ENCODE measurements at regions not wholly inside any gene's neighbourhood (a gene's known extent, or its start where the extent isn't known, plus 50 kb on each side); places are given as distances from the start of the nearest gene placed in this dataset.

DNA sequence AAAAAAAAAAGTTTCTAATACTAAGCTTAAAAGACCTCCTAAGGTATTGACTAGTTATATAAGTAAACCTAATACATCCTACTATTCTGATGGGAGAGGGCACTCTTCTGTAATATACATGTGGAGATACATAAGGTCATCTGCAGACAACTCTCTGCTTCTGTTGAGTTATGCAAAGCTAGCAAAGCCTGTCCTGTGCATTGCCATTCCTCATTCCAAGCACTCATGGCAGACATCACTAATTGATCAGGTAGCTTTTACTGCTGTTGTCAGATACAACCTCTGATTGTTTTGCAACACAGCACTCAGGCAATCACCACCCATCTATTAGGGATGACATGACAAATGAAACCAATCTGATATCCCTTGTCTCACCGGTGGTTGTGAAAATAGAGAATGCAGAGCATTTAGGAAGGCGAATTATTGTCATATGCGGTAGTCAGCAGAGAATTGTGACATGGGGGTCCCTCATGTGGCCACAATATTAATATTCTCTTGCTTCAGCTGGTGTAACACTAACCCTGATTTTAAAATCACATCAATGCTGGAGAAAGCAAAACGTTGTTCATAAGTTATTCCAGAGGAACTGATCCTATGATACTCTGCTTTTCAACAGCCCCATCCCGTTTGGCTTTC lies 416.5 kb upstream of the GYPC start:
- no peak overlapping the region for H3K4me3 ChIP-seq
- in situ Hi-C loops (cut with MboI; ENCODE audit: low sequenced_read_pairs in 4 of 4): loop anchor here in 1 of 4 donors (25.0 kb wide), 1 partner anchor 548 kb away; no protein-coding TSS in a partner anchor
- no peak for DNase-seq
- no peak overlapping the region for H3K27ac ChIP-seq
- no peaks in the 10 kb centered on the region for H3K36me3 ChIP-seq
- no peaks in the 10 kb centered on the region for H3K4me1 ChIP-seq
- TF ChIP-seq CTCF (IDR thresholded peaks at IDR 0.05 in 4 of 5, conservative IDR thresholded peaks at IDR 0.05 in 1 of 5) (no peak), POLR2A (IDR thresholded peaks at IDR 0.05) (no peak)
- intact Hi-C loops (cut with DNase I; ENCODE audit: low total_unique reads): no loop called here
- ATAC-seq: no peak
- H3K27me3 ChIP-seq: no peaks in the 10 kb centered on the region
- no peaks in the 10 kb centered on the region for H3K9me3 ChIP-seq

DNA sequence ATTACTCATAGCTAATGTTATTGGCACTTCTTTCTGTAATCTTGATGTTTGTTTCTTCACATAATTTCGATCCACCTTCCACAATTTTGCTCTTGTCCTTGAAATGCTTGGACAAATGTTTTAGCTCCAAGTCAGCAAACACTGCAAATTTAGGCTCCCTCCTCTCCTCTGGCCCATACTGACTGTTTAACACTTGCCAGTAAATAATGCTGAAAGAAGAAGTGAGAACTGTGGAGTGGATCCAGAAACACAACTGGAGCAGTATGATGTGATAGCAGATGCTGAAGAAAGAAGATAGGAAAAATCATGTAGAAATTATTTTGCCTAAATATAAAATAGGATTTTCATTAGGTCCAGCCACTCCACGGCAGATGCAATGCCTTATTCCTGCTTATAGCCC lies 415.0 kb upstream of the GYPC start:
- DNase-seq: no peak

DNA sequence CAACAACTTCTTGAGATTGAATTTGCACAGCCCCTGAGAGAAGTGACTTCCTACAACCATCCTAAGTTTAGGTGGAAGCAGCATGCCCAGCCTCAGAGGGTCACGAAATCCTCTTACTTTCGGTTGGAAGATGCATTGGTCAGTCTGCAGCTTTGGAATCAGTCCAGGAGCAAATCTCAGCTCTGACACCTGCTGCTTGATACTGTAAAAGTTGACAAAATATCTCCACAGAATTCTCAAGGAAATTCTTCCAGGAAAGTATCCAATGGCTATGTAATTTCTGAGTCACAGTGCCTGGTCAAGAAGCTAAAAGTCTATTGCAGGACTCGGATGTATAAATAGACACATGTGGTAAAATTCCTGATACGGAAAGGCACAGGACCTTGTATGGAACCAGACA lies 414.5 kb upstream of the GYPC start:
- in situ Hi-C loops (cut with MboI; ENCODE audit: low sequenced_read_pairs in 4 of 4): loop anchor here in 1 of 4 donors (25.0 kb wide), 1 partner anchor 546 kb away; no protein-coding TSS in a partner anchor

More for the DNA sequence above, 415.0 kb upstream of the GYPC start:
- Histone ChIP-seq H3K9me3 (no peaks in the 10 kb centered on the region), H3K27me3 (no peaks in the 10 kb centered on the region), H3K27ac (no peak overlapping the region), H3K4me3 (no peak overlapping the region), H3K4me1 (no peaks in the 10 kb centered on the region), H3K36me3 (no peaks in the 10 kb centered on the region)
- in situ Hi-C loops (cut with MboI; ENCODE audit: low sequenced_read_pairs in 4 of 4): loop anchor here in 1 of 4 donors (25.0 kb wide), 1 partner anchor 546 kb away; no protein-coding TSS in a partner anchor
- intact Hi-C loops (cut with DNase I; ENCODE audit: low total_unique reads): no loop called here
- ATAC-seq: no peak
- no peak for TF ChIP-seq POLR2A (IDR thresholded peaks at IDR 0.05)
- no peak for TF ChIP-seq CTCF (IDR thresholded peaks at IDR 0.05 in 4 of 5, conservative IDR thresholded peaks at IDR 0.05 in 1 of 5)

DNA sequence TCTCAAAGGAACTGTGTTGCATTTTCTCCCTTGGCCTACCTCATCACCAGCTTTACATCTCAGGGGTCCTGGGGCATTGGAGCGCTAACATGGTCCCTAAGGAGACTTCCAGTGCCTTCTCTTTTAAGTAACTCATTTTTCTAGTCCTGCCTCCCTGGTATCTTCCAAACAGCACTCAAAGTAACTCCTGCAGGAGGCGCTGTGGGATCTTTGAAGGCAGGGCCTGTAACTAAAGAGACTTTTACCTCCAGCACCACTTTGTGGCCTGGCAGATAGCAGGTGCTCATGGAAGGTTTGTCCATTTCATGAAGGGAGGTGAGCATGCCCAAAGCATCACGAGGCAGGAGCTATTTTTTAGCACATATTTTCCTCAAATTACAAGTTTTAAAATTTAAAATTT lies 411.0 kb upstream of the GYPC start:
- Histone ChIP-seq H3K4me1 (no peaks in the 10 kb centered on the region), H3K36me3 (no peaks in the 10 kb centered on the region), H3K27ac (no peak overlapping the region), H3K9me3 (no peaks in the 10 kb centered on the region), H3K4me3 (no peak overlapping the region), H3K27me3 (no peaks in the 10 kb centered on the region)
- ATAC-seq (no peak), DNase-seq (peak in 1 of 2 donors; percentile 16)
- TF ChIP-seq CTCF (IDR thresholded peaks at IDR 0.05 in 4 of 5, conservative IDR thresholded peaks at IDR 0.05 in 1 of 5) (peak in 1 of 5 experiments; percentile 34), POLR2A (IDR thresholded peaks at IDR 0.05) (no peak)
- intact Hi-C loops (cut with DNase I; ENCODE audit: low total_unique reads) (loop anchor here (5.0 kb wide), 1 partner anchor 532 kb away; no protein-coding TSS in a partner anchor), in situ Hi-C loops (cut with MboI; ENCODE audit: low sequenced_read_pairs in 4 of 4) (loop anchor here in 1 of 4 donors (25.0 kb wide), 1 partner anchor 542 kb away; no protein-coding TSS in a partner anchor)

More for the DNA sequence above, 414.5 kb upstream of the GYPC start:
- H3K4me1 ChIP-seq: no peaks in the 10 kb centered on the region
- no peak for TF ChIP-seq POLR2A (IDR thresholded peaks at IDR 0.05)
- no peak for TF ChIP-seq CTCF (IDR thresholded peaks at IDR 0.05 in 4 of 5, conservative IDR thresholded peaks at IDR 0.05 in 1 of 5)
- H3K27me3 ChIP-seq: no peaks in the 10 kb centered on the region
- H3K9me3 ChIP-seq: no peaks in the 10 kb centered on the region
- no peak overlapping the region for H3K4me3 ChIP-seq
- intact Hi-C loops (cut with DNase I; ENCODE audit: low total_unique reads): no loop called here
- DNase-seq (no peak), ATAC-seq (no peak)
- H3K36me3 ChIP-seq: no peaks in the 10 kb centered on the region
- H3K27ac ChIP-seq: no peak overlapping the region

All from gastrocnemius medialis (tissue), 4 donors.